GM12878 (cell line): ENCODE measurements at regions not wholly inside any gene's neighbourhood (a gene's known extent, or its start where the extent isn't known, plus 50 kb on each side); places are given as distances from the start of the nearest gene placed in this dataset.

Experiments
- ATAC-seq: fragments of 200-7000 bp; cut with Tn5 transposase; 3 replicates; pipeline ENCODE4 v1.9.1; 2020; ENCODE audit warnings: mild to moderate bottlenecking, moderate library complexity
- BruUV-seq: library from RNA; stranded (reverse); fragments of 400-500 nt; replicated peaks from 2 replicates; lab custom pipeline; 2021; lab: Mats Ljungman, UMichigan
- CTCF ChIA-PET: fragments of 300-600 bp; sonication (Branson Sonifier 250); formaldehyde crosslinking; extraction: SDS; loops from one replicate; lab custom pipeline; 2021; ENCODE audit warnings: inconsistent platforms; lab: Yijun Ruan, JAX
- POLR2A ChIA-PET: fragments of 350-600 bp; formaldehyde crosslinking; extraction: SDS; loops from one replicate; lab custom pipeline; 2021; ENCODE audit warnings: inconsistent platforms; lab: Charles Lee
- RAD21 ChIA-PET: fragments of 300-600 bp; sonication (Branson Sonifier 250); formaldehyde crosslinking; loops from one replicate; lab custom pipeline; 2023; ENCODE audit warnings: antibody characterized with exemption; ENCODE audit not compliant: unreplicated experiment; lab: Charles Lee
- SMC1A ChIA-PET: fragments of 300-600 bp; sonication (Branson Sonifier 250); formaldehyde crosslinking; loops from one replicate; lab custom pipeline; 2023; ENCODE audit not compliant: unreplicated experiment, uncharacterized antibody; lab: Charles Lee
- DNase-seq: peaks from one replicate; pipeline ENCODE4 v3.0.0-alpha.2; 2011; ENCODE audit warnings: low read depth, low spot score
- FAIRE-seq: peaks from 3 replicates; lab custom pipeline; 2011; peaks lifted over from hg19 to GRCh38; lab: Jason Lieb, UNC
- H2AFZ ChIP-seq: 2 replicates; pipeline ENCODE4 v1.6.0; 2011; ENCODE audit warnings: low read depth, low read length, control low read depth; ENCODE audit not compliant: control insufficient read depth
- H3K27ac ChIP-seq: 2 replicates; pipeline ENCODE4 v1.5.1; 2011; ENCODE audit warnings: control low read depth; ENCODE audit not compliant: control insufficient read depth, insufficient read depth
- H3K27me3 ChIP-seq, 2 experiments: replicated peaks in 1 of 2; 2 replicates each; pipeline versions ENCODE4 v1.6.0 to v1.6.1; 2011; ENCODE audit warnings: low read length in 1 of 2; ENCODE audit not compliant: control insufficient read depth in 2 of 2, insufficient read depth in 2 of 2
- H3K36me3 ChIP-seq, 2 experiments: 2 replicates each; pipeline ENCODE4 v1.5.1; 2011; ENCODE audit warnings: low read length in 1 of 2; ENCODE audit not compliant: control insufficient read depth in 2 of 2, insufficient read depth in 2 of 2
- H3K4me1 ChIP-seq: 2 replicates; pipeline ENCODE4 v1.6.1; 2011; ENCODE audit warnings: mild to moderate bottlenecking, low read length, moderate library complexity, mixed read lengths; ENCODE audit not compliant: control insufficient read depth, insufficient read depth
- H3K4me2 ChIP-seq: 2 replicates; pipeline ENCODE4 v1.6.0; 2011; ENCODE audit warnings: control low read depth; ENCODE audit not compliant: control insufficient read depth, insufficient read depth
- H3K4me3 ChIP-seq: fragments of 200-600 bp; sonication (generic); 2 replicates; pipeline ENCODE4 v1.5.1; 2016
- H3K79me2 ChIP-seq: 2 replicates; pipeline ENCODE4 v1.6.0; 2011; ENCODE audit warnings: low read length; ENCODE audit not compliant: control insufficient read depth, insufficient read depth
- H3K9ac ChIP-seq: 2 replicates; pipeline ENCODE4 v1.8.0; 2011; ENCODE audit warnings: low read length, control low read depth, mixed read lengths; ENCODE audit not compliant: control insufficient read depth, insufficient read depth
- H3K9me3 ChIP-seq: replicated peaks from 3 replicates; pipeline ENCODE4 v1.5.1; 2011; ENCODE audit warnings: mild to moderate bottlenecking, low read length; ENCODE audit not compliant: control insufficient read depth, insufficient read depth
- H4K20me1 ChIP-seq: 2 replicates; pipeline ENCODE4 v1.6.0; 2011; ENCODE audit not compliant: control insufficient read depth, insufficient read depth
- CHD1 ChIP-seq: IDR thresholded peaks from 2 replicates; pipeline ENCODE4 v1.6.1; 2012; ENCODE audit warnings: low read depth, low read length, improper control_type of control experiment
- TCF3 ChIP-seq: IDR thresholded peaks from 2 replicates; pipeline ENCODE4 v1.6.1; 2012; ENCODE audit warnings: low read depth, mild to moderate bottlenecking, low read length, borderline replicate concordance; ENCODE audit not compliant: insufficient read depth
- WGBS: methylation state at CpG from one replicate; pipeline ENCODE4 v1.1.6; 2016; ENCODE audit warnings: low lambda C conversion rate; ENCODE audit not compliant: insufficient replicate concordance, insufficient coverage; ENCODE audit errors: missing lambda C conversion rate; 5-methylcytosine and 5-hydroxymethylcytosine counted together
- in situ Hi-C: fragments of 300-500 bp; cut with MboI; formaldehyde crosslinking; loops from 9 replicates; pipeline ENCODE4 v1.14.3; 2018; ENCODE audit warnings: mixed read lengths
- intact Hi-C: fragments of 100-400 bp; cut with micrococcal nuclease; formaldehyde crosslinking; loops from one replicate; pipeline ENCODE4 v1.14.2; 2022; ENCODE audit not compliant: unreplicated experiment
- TF ChIP-seq, protein P1 (sequence below): IDR thresholded peaks from 2 replicates; pipeline ENCODE4 v1.6.1; 2012; ENCODE audit warnings: low read depth, low read length, improper control_type of control experiment
- TF ChIP-seq, protein P2 (sequence below): fragments of 450-650 bp; IDR thresholded peaks from 2 replicates; pipeline ENCODE4 v1.6.1; 2017; ENCODE audit warnings: antibody characterized with exemption, mild to moderate bottlenecking, moderate library complexity

DNA sequence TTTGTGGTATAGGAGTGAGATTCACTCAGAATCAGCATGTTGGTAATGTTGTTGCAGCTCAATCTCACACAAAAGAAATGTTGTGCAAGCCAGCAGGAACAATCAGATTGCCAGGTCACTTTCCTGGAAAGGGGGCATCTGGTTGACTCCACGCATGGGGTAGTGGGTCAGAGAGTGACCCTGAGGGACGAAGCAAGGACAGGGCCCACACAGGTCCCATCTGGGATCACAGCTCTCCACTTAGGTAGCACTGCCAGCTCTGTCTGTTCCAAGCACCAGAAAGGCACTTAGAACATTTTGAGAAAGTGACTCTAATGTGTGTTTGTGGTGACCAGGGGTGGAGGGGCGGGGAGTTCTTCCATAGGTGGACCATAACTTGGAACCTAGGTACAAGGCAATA, 109.5 kb downstream of the RASSF10 start:
- Histone ChIP-seq H3K79me2 (no peaks in the 10 kb centered on the region), H2AFZ (no peak overlapping the region), H3K4me3 (no peak overlapping the region), H3K27ac (no peak overlapping the region), H3K4me2 (no peak overlapping the region), H4K20me1 (no peaks in the 10 kb centered on the region), H3K9ac (no peak overlapping the region), H3K27me3 (no peaks in the 10 kb centered on the region), H3K36me3 (no peaks in the 10 kb centered on the region), H3K9me3 (no peaks in the 10 kb centered on the region), H3K4me1 (no peaks in the 10 kb centered on the region)
- TF ChIP-seq, protein P1, sequence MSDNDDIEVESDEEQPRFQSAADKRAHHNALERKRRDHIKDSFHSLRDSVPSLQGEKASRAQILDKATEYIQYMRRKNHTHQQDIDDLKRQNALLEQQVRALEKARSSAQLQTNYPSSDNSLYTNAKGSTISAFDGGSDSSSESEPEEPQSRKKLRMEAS, result no peak
- TF ChIP-seq CHD1 (no peak), TCF3 (no peak)
- TF ChIP-seq, protein P2, sequence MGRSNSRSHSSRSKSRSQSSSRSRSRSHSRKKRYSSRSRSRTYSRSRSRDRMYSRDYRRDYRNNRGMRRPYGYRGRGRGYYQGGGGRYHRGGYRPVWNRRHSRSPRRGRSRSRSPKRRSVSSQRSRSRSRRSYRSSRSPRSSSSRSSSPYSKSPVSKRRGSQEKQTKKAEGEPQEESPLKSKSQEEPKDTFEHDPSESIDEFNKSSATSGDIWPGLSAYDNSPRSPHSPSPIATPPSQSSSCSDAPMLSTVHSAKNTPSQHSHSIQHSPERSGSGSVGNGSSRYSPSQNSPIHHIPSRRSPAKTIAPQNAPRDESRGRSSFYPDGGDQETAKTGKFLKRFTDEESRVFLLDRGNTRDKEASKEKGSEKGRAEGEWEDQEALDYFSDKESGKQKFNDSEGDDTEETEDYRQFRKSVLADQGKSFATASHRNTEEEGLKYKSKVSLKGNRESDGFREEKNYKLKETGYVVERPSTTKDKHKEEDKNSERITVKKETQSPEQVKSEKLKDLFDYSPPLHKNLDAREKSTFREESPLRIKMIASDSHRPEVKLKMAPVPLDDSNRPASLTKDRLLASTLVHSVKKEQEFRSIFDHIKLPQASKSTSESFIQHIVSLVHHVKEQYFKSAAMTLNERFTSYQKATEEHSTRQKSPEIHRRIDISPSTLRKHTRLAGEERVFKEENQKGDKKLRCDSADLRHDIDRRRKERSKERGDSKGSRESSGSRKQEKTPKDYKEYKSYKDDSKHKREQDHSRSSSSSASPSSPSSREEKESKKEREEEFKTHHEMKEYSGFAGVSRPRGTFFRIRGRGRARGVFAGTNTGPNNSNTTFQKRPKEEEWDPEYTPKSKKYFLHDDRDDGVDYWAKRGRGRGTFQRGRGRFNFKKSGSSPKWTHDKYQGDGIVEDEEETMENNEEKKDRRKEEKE, result no peak
- intact Hi-C loops (no loop called here), in situ Hi-C loops (no loop called here)
- WGBS, result 3% methylated on average over 3 of the region's 3 CpGs
- POLR2A ChIA-PET, result interaction anchor here (1.2 kb wide), 1 partner anchor 15 kb away, joined by 3 read pairs; no protein-coding TSS in a partner anchor
- ATAC-seq (no peak), DNase-seq (no peak), FAIRE-seq (no peak)
- SMC1A ChIA-PET, result interaction anchor here (1.1 to 3.1 kb wide), 5 partner anchors 11 to 154 kb away, joined by 3 to 13 read pairs (median 3); no protein-coding TSS in a partner anchor
- RAD21 ChIA-PET, result interaction anchor here (2.3 kb wide), 1 partner anchor 154 kb away, joined by 7 read pairs; no protein-coding TSS in a partner anchor
- CTCF ChIA-PET, result interaction anchor here (0.7 to 1.7 kb wide), 3 partner anchors 34 to 154 kb away, joined by 3 to 8 read pairs (median 3); no protein-coding TSS in a partner anchor
- no TSS peak for BruUV-seq
